ENCODE measurements at regions not wholly inside any gene's neighbourhood (a gene's known extent, or its start where the extent isn't known, plus 50 kb on each side); places are given as distances from the start of the nearest gene placed in this dataset.

DNA sequence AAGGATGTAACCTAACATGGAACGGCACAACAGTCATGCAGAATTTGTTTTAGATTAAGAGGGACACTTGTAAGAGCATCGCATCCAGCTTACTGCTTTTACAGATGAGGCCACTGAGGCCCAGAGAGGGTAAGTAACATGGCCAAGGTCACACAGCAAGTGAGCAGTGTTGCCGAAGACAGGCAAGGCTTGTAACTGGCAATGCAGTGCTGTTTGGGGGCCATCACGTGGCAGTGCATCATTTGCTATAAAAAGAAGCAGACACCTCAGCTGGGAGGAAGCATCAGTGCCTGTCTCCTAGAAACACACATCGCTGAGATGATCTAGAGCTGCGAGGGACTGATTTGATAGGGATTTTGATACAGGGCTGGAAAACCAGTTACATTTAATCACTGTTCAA, 108.2 kb upstream of the PROK2 start:
- TF ChIP-seq CEBPB (IDR thresholded peaks at IDR 0.05; ENCODE audit: low read depth, low read length) (no peak), POLR2A (IDR thresholded peaks at IDR 0.05; ENCODE audit: low read depth, low read length) (no peak), CHD1 (IDR thresholded peaks at IDR 0.05; ENCODE audit: low read depth, low read length) (no peak)
- TF ChIP-seq, protein P1, sequence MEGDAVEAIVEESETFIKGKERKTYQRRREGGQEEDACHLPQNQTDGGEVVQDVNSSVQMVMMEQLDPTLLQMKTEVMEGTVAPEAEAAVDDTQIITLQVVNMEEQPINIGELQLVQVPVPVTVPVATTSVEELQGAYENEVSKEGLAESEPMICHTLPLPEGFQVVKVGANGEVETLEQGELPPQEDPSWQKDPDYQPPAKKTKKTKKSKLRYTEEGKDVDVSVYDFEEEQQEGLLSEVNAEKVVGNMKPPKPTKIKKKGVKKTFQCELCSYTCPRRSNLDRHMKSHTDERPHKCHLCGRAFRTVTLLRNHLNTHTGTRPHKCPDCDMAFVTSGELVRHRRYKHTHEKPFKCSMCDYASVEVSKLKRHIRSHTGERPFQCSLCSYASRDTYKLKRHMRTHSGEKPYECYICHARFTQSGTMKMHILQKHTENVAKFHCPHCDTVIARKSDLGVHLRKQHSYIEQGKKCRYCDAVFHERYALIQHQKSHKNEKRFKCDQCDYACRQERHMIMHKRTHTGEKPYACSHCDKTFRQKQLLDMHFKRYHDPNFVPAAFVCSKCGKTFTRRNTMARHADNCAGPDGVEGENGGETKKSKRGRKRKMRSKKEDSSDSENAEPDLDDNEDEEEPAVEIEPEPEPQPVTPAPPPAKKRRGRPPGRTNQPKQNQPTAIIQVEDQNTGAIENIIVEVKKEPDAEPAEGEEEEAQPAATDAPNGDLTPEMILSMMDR (conservative IDR thresholded peaks at IDR 0.05; ENCODE audit: low read depth, low read length) = no peak
- TF ChIP-seq, protein P2, sequence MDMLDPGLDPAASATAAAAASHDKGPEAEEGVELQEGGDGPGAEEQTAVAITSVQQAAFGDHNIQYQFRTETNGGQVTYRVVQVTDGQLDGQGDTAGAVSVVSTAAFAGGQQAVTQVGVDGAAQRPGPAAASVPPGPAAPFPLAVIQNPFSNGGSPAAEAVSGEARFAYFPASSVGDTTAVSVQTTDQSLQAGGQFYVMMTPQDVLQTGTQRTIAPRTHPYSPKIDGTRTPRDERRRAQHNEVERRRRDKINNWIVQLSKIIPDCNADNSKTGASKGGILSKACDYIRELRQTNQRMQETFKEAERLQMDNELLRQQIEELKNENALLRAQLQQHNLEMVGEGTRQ (IDR thresholded peaks at IDR 0.05; ENCODE audit: low read depth, low read length) = no peak

Measured in IMR-90 (cell line).